Activated B cell treated with CpG ODN at 0.5 μM for 24 hours (primary cell): ENCODE measurements at regions not wholly inside any gene's neighbourhood (a gene's known extent, or its start where the extent isn't known, plus 50 kb on each side); places are given as distances from the start of the nearest gene placed in this dataset.

Source experiments
- ATAC-seq: fragments of 200-7000 bp; cut with Tn5 transposase; one replicate; pipeline ENCODE4 v1.10.0; 2021; ENCODE audit warnings: low read depth, mild to moderate bottlenecking, moderate library complexity
- CTCF ChIA-PET: fragments of 350-600 bp; sonication (Branson Sonifier 250); formaldehyde crosslinking; loops from one replicate; lab custom pipeline; 2021; ENCODE audit warnings: antibody characterized with exemption; lab: Charles Lee
- POLR2A ChIA-PET: fragments of 350-600 bp; sonication (Branson Sonifier 250); formaldehyde crosslinking; loops from one replicate; lab custom pipeline; 2021; ENCODE audit warnings: antibody characterized with exemption; lab: Charles Lee
- DNase-seq: peaks from one replicate; pipeline ENCODE4 v3.0.0; 2022
- H3K27ac Mint-ChIP-seq: one replicate; pipeline ENCODE4 v1.8.0; 2020; ENCODE audit warnings: mixed read lengths
- H3K27me3 Mint-ChIP-seq: one replicate; pipeline ENCODE4 v1.8.0; 2021; ENCODE audit warnings: mixed read lengths
- H3K36me3 Mint-ChIP-seq: one replicate; pipeline ENCODE4 v1.8.0; 2021; ENCODE audit warnings: low read depth, mixed read lengths
- H3K4me1 Mint-ChIP-seq: one replicate; pipeline ENCODE4 v1.8.0; 2021; ENCODE audit warnings: mixed read lengths
- H3K4me3 Mint-ChIP-seq: one replicate; pipeline ENCODE4 v1.8.0; 2020; ENCODE audit warnings: mild to moderate bottlenecking, mixed read lengths
- H3K9me3 Mint-ChIP-seq: one replicate; pipeline ENCODE4 v1.8.0; 2020; ENCODE audit warnings: mixed read lengths
- CTCF ChIP-seq: fragments of 200-600 bp; IDR thresholded peaks from one replicate; pipeline ENCODE4 v1.8.0; 2022; ENCODE audit warnings: antibody characterized with exemption, mild to moderate bottlenecking
- intact Hi-C: fragments of 100-400 bp; cut with micrococcal nuclease; formaldehyde crosslinking; loops from one replicate; pipeline ENCODE4 v1.15.1; 2024

- no peak for TF ChIP-seq CTCF
- DNase-seq (no peak), ATAC-seq (no peak)
- Mint-ChIP-seq H3K36me3 (no peaks in the 10 kb centered on the region), H3K27me3 (no peaks in the 10 kb centered on the region), H3K9me3 (peaks cover 6% of the 10 kb centered on the region), H3K4me3 (no peak overlapping the region), H3K27ac (no peak overlapping the region), H3K4me1 (no peaks in the 10 kb centered on the region)
- ChIA-PET POLR2A (no interaction called here), CTCF (no interaction called here)
- intact Hi-C loops, result no loop called here
These were observed 1501.8 kb upstream of the FLRT2 start for GRCh38 chr14:84028080-84028604.

- Mint-ChIP-seq H3K36me3 (no peaks in the 10 kb centered on the region), H3K4me1 (no peaks in the 10 kb centered on the region), H3K4me3 (no peak overlapping the region), H3K27me3 (no peaks in the 10 kb centered on the region), H3K27ac (no peak overlapping the region), H3K9me3 (peaks cover 5% of the 10 kb centered on the region)
- intact Hi-C loops, result no loop called here
- no peak for TF ChIP-seq CTCF
- ChIA-PET CTCF (no interaction called here), POLR2A (no interaction called here)
- ATAC-seq (no peak), DNase-seq (no peak)
These were observed 1500.7 kb upstream of the FLRT2 start for GRCh38 chr14:84029246-84029645.

GRCh38 chr14:84029720-84030119 lies 1500.2 kb upstream of the FLRT2 start:
- POLR2A ChIA-PET, result no interaction called here
- intact Hi-C loops, result no loop called here

GRCh38 chr14:84036840-84037239 lies 1493.1 kb upstream of the FLRT2 start:
- H3K27me3 Mint-ChIP-seq, result no peaks in the 10 kb centered on the region
- peaks cover 8% of the 10 kb centered on the region for H3K9me3 Mint-ChIP-seq
- CTCF ChIA-PET, result no interaction called here
- H3K4me1 Mint-ChIP-seq, result no peaks in the 10 kb centered on the region
- no peak for TF ChIP-seq CTCF
- H3K36me3 Mint-ChIP-seq, result no peaks in the 10 kb centered on the region
- ATAC-seq (no peak), DNase-seq (no peak)
- POLR2A ChIA-PET, result no interaction called here
- intact Hi-C loops, result no loop called here
- no peak overlapping the region for H3K4me3 Mint-ChIP-seq
- H3K27ac Mint-ChIP-seq, result no peak overlapping the region

More at GRCh38 chr14:84029720-84030119, 1500.2 kb upstream of the FLRT2 start:
- CTCF ChIA-PET, result no interaction called here
- Mint-ChIP-seq H3K27ac (no peak overlapping the region), H3K27me3 (no peaks in the 10 kb centered on the region), H3K4me3 (no peak overlapping the region), H3K9me3 (peaks cover 5% of the 10 kb centered on the region), H3K4me1 (no peaks in the 10 kb centered on the region), H3K36me3 (no peaks in the 10 kb centered on the region)
- no peak for DNase-seq
- TF ChIP-seq CTCF, result no peak
- ATAC-seq, result no peak

GRCh38 chr14:84037593-84037992 lies 1492.4 kb upstream of the FLRT2 start:
- CTCF ChIA-PET, result no interaction called here
- no peak for TF ChIP-seq CTCF
- no peaks in the 10 kb centered on the region for H3K4me1 Mint-ChIP-seq
- POLR2A ChIA-PET, result no interaction called here
- no peak overlapping the region for H3K27ac Mint-ChIP-seq
- no peaks in the 10 kb centered on the region for H3K36me3 Mint-ChIP-seq
- ATAC-seq (no peak), DNase-seq (no peak)
- no peak overlapping the region for H3K4me3 Mint-ChIP-seq
- intact Hi-C loops, result no loop called here
- peaks cover 8% of the 10 kb centered on the region for H3K9me3 Mint-ChIP-seq
- H3K27me3 Mint-ChIP-seq, result no peaks in the 10 kb centered on the region
